Endothelial cell of umbilical vein (primary cell): ENCODE measurements at regions not wholly inside any gene's neighbourhood (a gene's known extent, or its start where the extent isn't known, plus 50 kb on each side); places are given as distances from the start of the nearest gene placed in this dataset.

Source experiments
- BruUV-seq: library from RNA; stranded (reverse); fragments of 400-500 nt; replicated peaks from 2 replicates; lab custom pipeline; 2021; lab: Mats Ljungman, UMichigan
- CTCF ChIA-PET: fragments of 300-600, 350-600 bp; sonication (Branson Sonifier 250); formaldehyde crosslinking; loops from one replicate; lab custom pipeline; 2021; ENCODE audit warnings: antibody characterized with exemption, inconsistent platforms; lab: Charles Lee
- POLR2A ChIA-PET: fragments of 300-600, 350-600 bp; sonication (Branson Sonifier 250); formaldehyde crosslinking; loops from one replicate; lab custom pipeline; 2021; ENCODE audit warnings: antibody characterized with exemption, inconsistent platforms; lab: Charles Lee
- DNase-seq: peaks from one replicate; pipeline ENCODE4 v3.0.0-alpha.2; 2011; ENCODE audit warnings: low read depth, low spot score
- FAIRE-seq: peaks from 2 replicates; lab custom pipeline; 2011; peaks lifted over from hg19 to GRCh38; lab: Jason Lieb, UNC
- H2AFZ ChIP-seq: 2 replicates; pipeline ENCODE4 v1.6.0; 2012; ENCODE audit warnings: low read depth, low read length, control low read depth, inconsistent platforms
- H3K27ac ChIP-seq: 2 replicates; pipeline ENCODE4 v1.5.1; 2011; ENCODE audit warnings: low read depth, mild to moderate bottlenecking, control low read depth, low read length, moderate library complexity; ENCODE audit not compliant: insufficient read depth
- H3K27me3 ChIP-seq, 2 experiments: 2 replicates each; pipeline versions ENCODE4 v1.6.0 to v1.6.1; 2011; ENCODE audit warnings: low read length in 2 of 2, mixed read lengths in 1 of 2; ENCODE audit not compliant: control insufficient read depth in 2 of 2, insufficient read depth in 2 of 2
- H3K36me3 ChIP-seq, 2 experiments: 2 replicates in 1 of 2; 3 replicates in 1 of 2; pipeline ENCODE4 v1.5.1; 2011; ENCODE audit warnings: low read length in 2 of 2, mild to moderate bottlenecking in 1 of 2, moderate library complexity in 1 of 2; ENCODE audit not compliant: control insufficient read depth in 2 of 2, insufficient read depth in 2 of 2; ENCODE audit errors: extremely low read depth in 1 of 2
- H3K4me1 ChIP-seq: 3 replicates; pipeline ENCODE4 v1.5.1; 2011; ENCODE audit warnings: mild to moderate bottlenecking, low read length; ENCODE audit not compliant: control insufficient read depth, insufficient read depth; ENCODE audit errors: extremely low read depth
- H3K4me2 ChIP-seq: 2 replicates; pipeline ENCODE4 v1.6.1; 2011; ENCODE audit warnings: low read length, control low read depth, mixed read lengths; ENCODE audit not compliant: insufficient read depth
- H3K4me3 ChIP-seq, 3 experiments: fragments of 200-600 bp in 1 of 3; sonication (generic), shearing (Covaris generic) in 1 of 3; replicated peaks in 1 of 3; 2 replicates each; pipeline ENCODE4 v1.5.1; 2011 to 2016; ENCODE audit warnings: control low read depth in 3 of 3, low read length in 3 of 3, mild to moderate bottlenecking in 2 of 3, inconsistent platforms in 1 of 3, low read depth in 1 of 3, moderate library complexity in 1 of 3; ENCODE audit not compliant: insufficient read depth in 1 of 3
- H3K79me2 ChIP-seq: 2 replicates; pipeline ENCODE4 v1.6.0; 2012; ENCODE audit warnings: low read length, inconsistent platforms; ENCODE audit not compliant: control insufficient read depth, insufficient read depth
- H3K9ac ChIP-seq: replicated peaks from 2 replicates; pipeline ENCODE3; 2011; ENCODE audit warnings: low read length, control low read depth; ENCODE audit not compliant: insufficient read depth; ENCODE audit errors: extremely low read depth
- H3K9me1 ChIP-seq: replicated peaks from 3 replicates; pipeline ENCODE4 v1.6.0; 2011; ENCODE audit warnings: mild to moderate bottlenecking, low read length; ENCODE audit not compliant: control insufficient read depth, insufficient read depth; ENCODE audit errors: extremely low read depth
- H3K9me3 ChIP-seq: replicated peaks from 2 replicates; pipeline ENCODE4 v1.5.1; 2012; ENCODE audit warnings: low read length, inconsistent platforms; ENCODE audit not compliant: control insufficient read depth, insufficient read depth
- H4K20me1 ChIP-seq: replicated peaks from 2 replicates; pipeline ENCODE3; 2011; ENCODE audit warnings: mild to moderate bottlenecking, low read length; ENCODE audit not compliant: control insufficient read depth, insufficient read depth; ENCODE audit errors: extremely low read depth
- CTCF ChIP-seq, 2 donors: IDR thresholded peaks; 1 replicate in 1 of 2; 2 replicates in 1 of 2; pipeline ENCODE4 v1.5.1; 2011; ENCODE audit warnings: low read length in 2 of 2, mild to moderate bottlenecking in 2 of 2, moderate library complexity in 2 of 2, control low read depth in 1 of 2, inconsistent platforms in 1 of 2, low read depth in 1 of 2; ENCODE audit not compliant: insufficient read depth in 1 of 2; ENCODE audit errors: extremely low read depth in 1 of 2
- EZH2 ChIP-seq: IDR thresholded peaks from 2 replicates; pipeline ENCODE4 v1.6.1; 2012; ENCODE audit warnings: borderline replicate concordance, low read depth, mild to moderate bottlenecking, moderate library complexity, low read length, inconsistent platforms; ENCODE audit not compliant: severe bottlenecking
- FOS ChIP-seq: IDR thresholded peaks from 2 replicates; pipeline ENCODE4 v1.6.1; 2011; ENCODE audit warnings: mild to moderate bottlenecking, low read length, moderate library complexity, borderline replicate concordance; ENCODE audit not compliant: insufficient read depth
- GATA2 ChIP-seq: IDR thresholded peaks from 2 replicates; pipeline ENCODE4 v1.7.0; 2011; ENCODE audit warnings: low read depth, mild to moderate bottlenecking, moderate library complexity, mixed read lengths, low read length; ENCODE audit not compliant: insufficient read length, insufficient read depth
- JUN ChIP-seq: IDR thresholded peaks from 2 replicates; pipeline ENCODE4 v1.6.1; 2011; ENCODE audit warnings: borderline replicate concordance, low read depth; ENCODE audit not compliant: insufficient read length, insufficient read depth
- MYC ChIP-seq: IDR thresholded peaks from one replicate; pipeline ENCODE4 v1.6.1; 2011; ENCODE audit warnings: mild to moderate bottlenecking, low read depth, low read length
- POLR2A ChIP-seq: IDR thresholded peaks from 2 replicates; pipeline ENCODE4 v1.6.1; 2012; ENCODE audit warnings: low read depth, mild to moderate bottlenecking, control low read depth, low read length
- POLR2AphosphoS5 ChIP-seq: IDR thresholded peaks from 2 replicates; pipeline ENCODE4 v1.6.1; 2012; ENCODE audit warnings: low read depth, mild to moderate bottlenecking, control low read depth, low read length, moderate library complexity; ENCODE audit not compliant: insufficient read depth
- dilution Hi-C: fragments of 300-500 bp; cut with MboI; formaldehyde crosslinking; loops from one replicate; pipeline ENCODE4 v1.15.0; 2019; ENCODE audit warnings: low sequenced_read_pairs; ENCODE audit not compliant: extremely low pct_ligation_motif_present
- intact Hi-C: fragments of 100-400 bp; cut with micrococcal nuclease; formaldehyde crosslinking; loops from one replicate; pipeline ENCODE4 v1.10.0; 2022
- TF ChIP-seq, protein P1 (sequence below): IDR thresholded peaks from 2 replicates; pipeline ENCODE4 v1.6.1; 2011; ENCODE audit not compliant: insufficient read depth, insufficient read length

- Histone ChIP-seq H3K9me3 (no peaks in the 10 kb centered on the region), H3K4me2 (no peak overlapping the region), H3K27ac (no peak overlapping the region), H3K4me1 (peaks cover 5% of the 10 kb centered on the region), H4K20me1 (no peaks in the 10 kb centered on the region), H3K27me3 (no peaks in the 10 kb centered on the region), H3K9ac (no peak overlapping the region), H3K79me2 (no peaks in the 10 kb centered on the region), H3K4me3 (no peak overlapping the region), H2AFZ (peak overlapping the region; percentile 23), H3K9me1 (no peaks in the 10 kb centered on the region), H3K36me3 (no peaks in the 10 kb centered on the region)
- intact Hi-C loops (no loop called here), dilution Hi-C loops (no loop called here)
- BruUV-seq, result no TSS peak
- DNase-seq (peak; percentile 6), FAIRE-seq (no peak)
- ChIA-PET POLR2A (no interaction called here), CTCF (interaction anchor here (1.0 to 1.3 kb wide), 2 partner anchors 17 to 20 kb away, joined by 3 to 4 read pairs; no protein-coding TSS in a partner anchor)
- TF ChIP-seq, protein P1, sequence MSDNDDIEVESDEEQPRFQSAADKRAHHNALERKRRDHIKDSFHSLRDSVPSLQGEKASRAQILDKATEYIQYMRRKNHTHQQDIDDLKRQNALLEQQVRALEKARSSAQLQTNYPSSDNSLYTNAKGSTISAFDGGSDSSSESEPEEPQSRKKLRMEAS, result no peak
- TF ChIP-seq POLR2AphosphoS5 (no peak), JUN (no peak), EZH2 (no peak), POLR2A (no peak), MYC (no peak), FOS (no peak), CTCF (IDR thresholded peaks at IDR 0.05; ENCODE audit: extremely low read depth in 1 of 2, insufficient read depth in 1 of 2, low read depth in 1 of 2, low read length in 2 of 2) (no peak), GATA2 (no peak)
These were observed 355.1 kb upstream of the DAB2 start for GRCh38 chr5:39779831-39780230.
